GM19351 (cell line): ENCODE measurements at regions not wholly inside any gene's neighbourhood (a gene's known extent, or its start where the extent isn't known, plus 50 kb on each side); places are given as distances from the start of the nearest gene placed in this dataset.
A peak's percentile ranks its signal among the peaks of the same experiment; 100 is the strongest.
"Not testable (repeated sequence)": the region's sequence is repeated elsewhere in the genome, so short reads cannot be mapped to it uniquely, and the experiment has no call there.

Source experiments
- ATAC-seq: cut with Tn5 transposase; IDR thresholded peaks from one replicate; pipeline ENCODE4 v1.9.1; 2021; ENCODE audit warnings: mild to moderate bottlenecking, moderate library complexity; ENCODE audit not compliant: unreplicated experiment

DNA sequence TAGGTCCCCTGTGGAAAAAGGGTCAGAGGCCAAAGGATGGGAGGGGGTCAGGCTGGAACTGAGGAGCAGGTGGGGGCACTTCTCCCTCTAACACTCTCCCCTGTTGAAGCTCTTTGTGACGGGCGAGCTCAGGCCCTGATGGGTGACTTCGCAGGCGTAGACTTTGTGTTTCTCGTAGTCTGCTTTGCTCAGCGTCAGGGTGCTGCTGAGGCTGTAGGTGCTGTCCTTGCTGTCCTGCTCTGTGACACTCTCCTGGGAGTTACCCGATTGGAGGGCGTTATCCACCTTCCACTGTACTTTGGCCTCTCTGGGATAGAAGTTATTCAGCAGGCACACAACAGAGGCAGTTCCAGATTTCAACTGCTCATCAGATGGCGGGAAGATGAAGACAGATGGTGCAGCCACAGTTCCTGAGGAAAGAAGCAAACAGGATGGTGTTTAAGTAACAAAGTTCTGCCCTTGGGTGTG lies 165.8 kb downstream of the RPIA start:
- ATAC-seq, result no peak

DNA sequence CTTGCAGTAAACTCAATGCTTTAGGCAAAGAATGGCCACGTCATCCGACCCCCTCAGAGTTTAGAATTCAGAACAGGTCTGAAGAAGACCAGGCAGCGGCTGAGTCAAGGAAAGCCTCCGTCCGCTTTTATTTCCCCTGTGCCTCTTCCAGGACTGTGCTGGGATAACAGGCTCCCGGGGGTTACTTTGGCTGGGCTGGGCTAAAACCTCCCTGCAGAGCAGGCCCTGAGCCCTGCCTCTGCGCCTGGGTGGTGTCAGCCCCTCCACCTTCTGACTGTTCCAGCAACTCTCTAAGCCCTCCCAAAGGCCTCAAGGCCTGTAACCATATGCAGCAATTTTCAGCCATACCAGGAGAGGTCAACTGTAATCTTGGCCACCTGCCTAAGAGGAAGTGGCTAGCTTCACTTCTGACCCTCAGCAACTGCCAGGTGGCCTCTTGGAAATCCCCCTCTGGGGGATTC lies 166.5 kb downstream of the RPIA start:
- ATAC-seq, result peak; percentile 29

DNA sequence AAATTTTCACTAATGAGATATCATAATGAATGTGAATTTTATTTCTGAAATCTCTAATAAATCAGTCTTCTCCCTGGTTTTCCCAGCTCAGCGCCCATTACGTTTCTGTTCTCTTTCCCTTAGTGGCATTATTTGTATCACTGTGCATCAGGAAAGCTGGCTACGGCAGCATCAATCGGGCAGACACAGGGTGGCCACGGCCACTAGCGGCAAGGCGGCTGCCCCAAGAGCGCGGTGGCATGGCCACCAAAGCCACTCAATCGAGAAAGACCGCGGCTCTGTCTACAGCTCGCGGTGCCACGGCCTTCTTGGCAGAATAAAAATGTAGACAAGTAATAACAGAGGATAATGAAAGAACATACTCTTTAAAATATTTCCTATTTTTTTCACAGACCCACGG lies 168.0 kb downstream of the RPIA start:
- no peak for ATAC-seq

DNA sequence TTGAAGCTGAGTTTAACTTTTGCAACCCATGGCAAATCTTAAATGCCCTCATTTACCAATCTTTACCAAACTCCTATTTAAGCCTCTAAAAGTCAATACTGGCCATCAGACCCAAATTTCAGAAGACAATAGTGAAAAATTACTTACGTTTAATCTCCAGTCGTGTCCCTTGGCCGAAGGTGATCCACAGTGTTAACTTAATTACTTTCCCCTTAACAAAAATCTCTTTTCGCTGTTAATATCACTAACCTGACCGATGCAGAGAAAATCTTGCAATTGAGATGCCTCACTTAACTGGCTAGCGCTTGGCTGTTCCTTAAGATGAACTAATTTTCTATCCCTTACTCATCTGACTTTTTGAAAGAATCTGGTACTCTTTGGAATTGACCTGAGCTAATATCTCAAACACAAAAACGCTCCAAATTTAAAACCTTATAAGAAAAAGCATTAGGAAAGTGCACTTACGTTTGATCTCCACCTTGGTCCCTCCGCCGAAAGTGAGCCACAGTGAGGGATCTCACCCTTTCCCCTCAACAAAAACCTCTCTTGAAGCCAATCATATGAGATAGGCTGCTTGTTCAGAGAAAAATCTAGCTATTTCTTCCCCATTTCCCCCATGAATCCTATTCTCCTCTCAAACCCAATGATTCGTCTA lies 169.1 kb downstream of the RPIA start:
- ATAC-seq, result no peak

DNA sequence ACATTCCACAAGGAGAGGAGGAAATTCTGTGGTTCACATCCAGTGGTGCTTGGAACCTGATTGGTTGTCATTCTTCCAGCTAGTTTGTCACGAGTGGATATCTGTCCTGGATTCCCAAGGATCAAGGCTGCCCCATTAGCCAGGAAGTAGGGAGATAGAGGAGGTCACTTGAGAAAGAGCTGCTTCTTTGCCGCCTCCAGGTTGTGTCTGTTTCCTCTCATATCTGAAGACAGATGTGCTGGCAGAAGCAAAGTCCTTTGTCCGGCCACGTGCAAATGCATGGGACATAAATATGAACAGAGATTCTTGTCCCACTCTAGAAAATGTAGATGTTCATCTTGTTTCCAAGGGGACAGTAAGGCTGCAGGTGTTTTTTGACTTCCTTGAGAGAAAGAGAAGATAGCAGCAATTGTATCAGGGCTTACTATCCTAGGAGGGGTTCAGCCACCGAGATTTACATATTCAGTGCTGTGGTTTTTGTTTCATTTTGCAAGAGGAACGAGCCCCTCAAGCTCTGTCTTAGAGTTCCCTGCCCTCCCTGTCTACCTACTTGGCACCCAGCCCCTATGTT lies 174.4 kb downstream of the RPIA start:
- peak; percentile 74 for ATAC-seq

DNA sequence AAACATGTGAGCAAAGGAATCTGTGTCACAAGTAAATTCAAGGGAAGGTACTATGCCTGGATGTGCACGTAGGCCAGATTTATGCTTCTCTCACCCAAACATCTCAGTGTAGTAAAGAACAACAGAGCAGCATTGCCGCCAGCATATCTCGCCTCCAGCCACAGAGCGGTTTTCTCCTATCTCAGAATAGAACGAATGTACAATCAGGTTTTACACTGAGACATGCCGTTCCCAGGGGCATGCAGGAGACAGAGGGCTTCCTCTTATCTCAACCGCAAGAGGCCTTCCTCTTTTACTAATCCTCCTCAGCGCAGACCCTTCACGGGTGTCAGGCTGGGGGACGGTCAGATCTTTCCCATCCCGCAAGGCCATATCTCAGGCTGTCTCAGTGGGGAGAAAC lies 175.3 kb downstream of the RPIA start:
- ATAC-seq, result no peak

DNA sequence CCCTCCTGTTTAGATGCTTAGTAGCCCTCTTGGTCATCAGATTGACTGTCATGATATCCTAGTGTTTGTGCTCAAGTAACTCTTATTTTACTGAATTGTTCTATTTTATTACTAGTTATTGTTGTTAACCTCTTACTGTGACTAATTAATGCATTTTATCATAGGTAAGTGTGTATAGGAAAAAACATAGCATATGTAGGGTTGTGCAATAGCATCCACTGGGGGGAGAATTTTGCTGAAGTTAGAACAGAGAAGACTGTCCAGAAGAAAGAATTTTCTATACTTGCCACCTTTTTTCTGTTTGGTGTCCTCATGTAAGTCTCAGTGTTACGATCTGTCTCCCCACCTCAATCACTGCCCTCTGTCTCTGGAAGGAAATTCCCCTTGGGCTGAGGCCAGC lies 177.4 kb downstream of the RPIA start:
- no peak for ATAC-seq

DNA sequence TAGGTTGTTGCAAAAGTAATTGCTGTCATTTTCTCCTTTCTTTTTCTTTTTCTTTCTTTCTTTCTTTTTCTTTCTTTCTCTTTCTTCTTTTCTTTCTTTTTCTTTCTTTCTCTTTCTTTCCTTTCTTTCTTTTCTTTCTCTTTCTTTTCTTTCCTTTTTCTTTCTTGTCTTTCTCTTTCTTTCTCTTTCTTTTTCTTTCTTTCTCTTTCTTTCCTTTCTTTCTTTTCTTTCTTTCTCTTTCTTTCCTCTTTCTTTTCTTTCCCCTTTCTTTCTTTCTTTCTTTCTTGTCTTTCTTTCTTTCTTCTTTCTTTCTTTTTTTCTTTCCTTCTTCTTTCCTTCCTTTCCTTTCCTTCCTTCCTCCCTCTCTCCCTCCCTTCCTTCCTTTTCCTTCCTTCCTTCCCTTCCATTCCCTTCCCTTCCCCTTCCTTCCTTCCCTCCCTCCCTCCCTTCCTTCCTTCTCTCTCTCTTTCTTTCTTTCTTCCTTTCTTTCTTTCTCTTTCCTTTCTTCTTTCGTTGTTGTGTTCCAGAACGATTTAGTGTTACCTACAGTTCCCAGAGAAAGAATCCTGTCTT lies 178.9 kb downstream of the RPIA start:
- ATAC-seq, result no peak

DNA sequence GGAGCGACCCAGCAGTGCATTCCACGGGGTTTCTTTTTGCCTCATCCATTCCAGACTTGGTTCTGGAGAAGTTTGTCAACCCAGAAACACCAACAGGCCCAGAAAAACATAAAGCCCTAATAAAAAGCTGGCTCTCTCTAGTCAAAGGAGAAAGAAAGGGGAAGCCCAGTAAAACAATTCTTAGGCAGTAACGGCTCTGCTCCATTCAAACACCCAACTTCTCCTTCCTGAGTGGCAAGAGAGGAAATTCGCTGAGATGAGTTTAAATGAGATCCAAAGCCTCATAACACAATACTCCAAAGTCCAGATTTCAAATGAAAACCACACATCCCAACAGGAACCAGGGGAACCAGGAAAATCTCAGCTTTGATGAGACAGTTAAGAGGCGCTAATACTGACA lies 179.9 kb downstream of the RPIA start:
- ATAC-seq, result no peak

DNA sequence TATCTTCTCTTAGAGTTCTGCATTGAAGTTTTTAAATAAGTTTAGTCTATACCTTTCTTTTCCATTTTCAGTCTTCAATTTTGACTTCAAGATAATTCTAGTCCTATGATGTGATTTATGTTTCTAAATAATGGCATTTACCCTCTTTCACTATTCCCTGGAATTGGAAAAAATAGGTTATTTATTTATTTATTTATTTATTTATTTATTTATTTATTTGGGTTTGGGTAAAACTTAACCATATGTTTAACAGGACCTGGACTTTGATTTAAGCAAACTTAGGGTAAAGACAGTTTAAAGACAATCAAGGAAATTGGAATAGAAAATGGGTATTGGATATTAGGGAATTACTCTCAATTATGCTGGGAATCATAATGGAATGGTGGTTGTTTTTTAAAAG lies 182.1 kb downstream of the RPIA start:
- ATAC-seq, result no peak

DNA sequence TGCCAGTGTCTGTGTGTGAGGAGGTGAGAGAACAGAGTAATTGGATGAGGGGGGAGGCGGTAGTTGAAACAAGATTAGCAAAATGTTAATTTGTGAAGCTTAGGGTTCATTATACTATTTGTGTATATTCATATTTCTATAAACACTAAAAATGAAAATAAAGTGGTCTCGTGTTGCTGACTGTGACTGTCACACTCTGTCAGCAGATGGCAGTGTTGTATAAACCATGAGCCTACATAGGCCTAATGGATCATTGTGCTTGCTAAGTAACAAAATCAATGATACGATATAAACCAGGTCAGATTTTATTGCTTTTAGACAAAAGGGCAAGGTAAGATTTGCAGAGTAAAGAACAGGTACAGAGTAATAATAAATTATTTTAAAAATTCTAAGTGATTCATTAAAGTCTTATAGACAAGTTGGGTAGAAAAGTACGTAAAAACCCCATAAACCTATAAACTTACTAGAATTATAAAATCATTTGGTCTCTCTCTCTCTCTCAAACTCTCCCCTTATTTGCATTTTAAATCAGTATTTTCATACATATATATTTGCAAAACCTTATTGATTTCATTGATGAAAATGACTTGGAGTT lies 182.7 kb downstream of the RPIA start:
- peak; percentile 62 for ATAC-seq

DNA sequence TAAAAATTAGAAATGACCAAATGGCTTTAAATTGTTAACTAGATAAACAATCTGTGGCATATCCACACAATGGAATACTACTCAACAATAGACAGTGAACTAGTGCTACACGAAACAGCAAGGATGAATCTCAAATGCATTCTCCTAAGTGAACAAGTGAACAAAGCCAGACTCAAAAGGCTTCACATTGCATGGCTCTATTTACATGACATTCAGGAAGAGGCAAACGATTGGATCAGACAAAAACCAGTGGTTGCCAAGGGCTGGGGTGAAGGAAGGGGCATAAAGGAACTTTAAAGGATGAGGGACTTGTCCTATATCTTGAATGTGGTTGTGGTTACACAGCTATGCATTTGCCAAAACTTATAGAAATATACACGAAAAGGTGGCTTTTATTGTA lies 184.3 kb downstream of the RPIA start:
- no peak for ATAC-seq

DNA sequence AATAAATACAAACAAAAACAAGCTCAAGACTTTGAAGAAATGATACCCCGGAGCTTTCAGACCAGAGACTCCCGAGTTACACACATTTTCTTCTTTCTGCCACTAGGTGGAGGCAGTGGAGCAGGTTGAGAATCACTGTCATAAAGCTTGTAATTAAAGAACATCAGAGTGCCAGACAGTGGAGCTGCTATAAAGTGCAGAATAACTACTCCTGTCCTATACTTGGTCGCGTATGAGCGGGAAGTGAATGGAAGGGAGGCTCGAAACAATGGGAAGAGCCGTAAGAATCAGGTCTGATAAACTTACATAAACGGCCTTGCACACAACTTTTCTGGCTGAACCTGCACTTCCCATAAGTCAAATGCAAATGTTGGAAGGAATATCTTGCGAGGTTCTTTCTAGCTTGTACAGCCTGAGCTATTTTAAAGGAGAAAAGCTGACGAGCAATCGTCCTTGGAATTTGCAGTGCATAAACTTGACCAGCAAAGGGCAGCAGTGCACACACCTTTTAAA lies 189.0 kb downstream of the RPIA start:
- ATAC-seq, result peak; percentile 48

DNA sequence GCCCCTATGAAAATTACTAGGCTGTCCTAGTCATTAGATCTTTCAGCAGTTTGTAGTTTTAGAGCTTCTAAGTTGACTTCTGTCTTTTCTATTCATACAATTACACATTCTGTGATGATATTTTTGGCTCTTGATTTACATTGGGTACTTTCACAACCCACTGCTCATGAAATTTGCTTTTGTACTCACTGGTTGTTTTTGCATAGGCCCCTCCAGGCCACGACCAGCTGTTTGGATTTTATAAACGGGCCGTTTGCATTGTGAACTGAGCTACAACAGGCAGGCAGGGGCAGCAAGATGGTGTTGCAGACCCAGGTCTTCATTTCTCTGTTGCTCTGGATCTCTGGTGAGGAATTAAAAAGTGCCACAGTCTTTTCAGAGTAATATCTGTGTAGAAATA lies 193.8 kb downstream of the RPIA start:
- ATAC-seq, result peak; percentile 67

DNA sequence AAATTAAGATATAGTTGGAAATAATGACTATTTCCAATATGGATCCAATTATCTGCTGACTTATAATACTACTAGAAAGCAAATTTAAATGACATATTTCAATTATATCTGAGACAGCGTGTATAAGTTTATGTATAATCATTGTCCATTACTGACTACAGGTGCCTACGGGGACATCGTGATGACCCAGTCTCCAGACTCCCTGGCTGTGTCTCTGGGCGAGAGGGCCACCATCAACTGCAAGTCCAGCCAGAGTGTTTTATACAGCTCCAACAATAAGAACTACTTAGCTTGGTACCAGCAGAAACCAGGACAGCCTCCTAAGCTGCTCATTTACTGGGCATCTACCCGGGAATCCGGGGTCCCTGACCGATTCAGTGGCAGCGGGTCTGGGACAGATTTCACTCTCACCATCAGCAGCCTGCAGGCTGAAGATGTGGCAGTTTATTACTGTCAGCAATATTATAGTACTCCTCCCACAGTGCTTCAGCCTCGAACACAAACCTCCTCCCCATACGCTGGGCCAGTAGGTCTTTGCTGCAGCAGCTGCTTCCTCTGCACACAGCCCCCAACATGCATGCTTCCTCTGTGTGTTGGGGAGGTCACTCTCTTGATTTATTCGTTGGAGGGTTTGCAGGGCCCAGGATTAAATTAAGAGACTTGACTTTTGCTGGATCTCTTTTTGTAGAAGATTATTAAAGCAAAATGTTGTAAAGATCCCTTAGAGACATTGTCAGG lies 194.4 kb downstream of the RPIA start:
- peak; percentile 62 for ATAC-seq

DNA sequence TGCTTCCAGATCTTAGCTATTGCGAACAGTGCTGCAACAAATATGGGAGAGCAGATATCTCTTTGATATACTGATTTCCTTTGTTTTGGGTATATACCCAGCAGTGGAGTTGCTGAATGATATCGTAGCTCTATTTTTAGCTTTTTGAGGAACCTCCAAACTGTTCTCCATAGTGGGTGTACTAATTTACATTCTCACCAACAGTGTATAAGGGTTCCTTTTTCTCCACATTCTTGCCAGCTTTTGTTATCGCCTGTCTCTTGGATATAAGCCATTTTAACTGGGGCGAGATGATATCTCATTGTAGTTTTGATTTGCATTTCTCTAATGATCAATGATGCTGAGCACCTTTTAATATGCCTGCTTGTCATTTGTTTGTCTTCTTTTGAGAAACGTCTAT lies 196.0 kb downstream of the RPIA start:
- not testable (repeated sequence) for ATAC-seq

DNA sequence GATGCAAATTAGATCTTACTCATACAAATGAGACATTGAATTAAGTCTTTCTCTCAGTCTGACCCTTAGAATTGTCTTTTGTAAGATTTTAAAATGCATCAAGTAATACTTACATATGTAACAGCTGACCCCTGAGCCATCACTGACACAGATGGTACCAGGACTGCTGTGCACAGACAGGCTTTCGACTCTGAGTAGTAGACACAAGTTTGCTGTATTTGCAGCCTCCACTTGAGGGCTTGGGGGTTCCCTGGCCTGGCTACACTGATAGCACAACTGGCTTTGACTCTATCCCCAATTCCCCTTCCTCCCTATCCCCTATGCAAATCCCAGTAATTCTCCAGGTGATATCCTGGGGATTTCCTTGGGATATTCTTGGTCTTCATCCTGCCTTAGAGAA lies 200.7 kb downstream of the RPIA start:
- no peak for ATAC-seq

DNA sequence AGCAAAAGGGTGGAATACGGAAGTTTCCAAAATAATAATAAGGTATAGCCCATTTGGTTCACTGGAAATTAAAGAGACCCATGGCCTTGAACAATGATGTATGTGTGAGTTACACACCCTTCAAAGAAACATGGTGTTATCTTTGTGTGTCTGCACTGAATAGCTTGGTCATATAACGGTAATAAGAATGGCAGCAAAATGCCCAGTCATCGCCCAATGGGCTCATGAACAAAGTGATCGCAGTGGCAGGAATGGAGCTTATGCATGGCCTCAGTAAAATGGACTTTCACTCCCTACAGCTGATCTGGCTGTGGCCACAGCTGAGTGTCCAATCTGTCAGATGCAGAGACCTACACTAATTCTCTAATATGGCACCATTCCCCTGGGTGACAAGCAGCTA lies 201.3 kb downstream of the RPIA start:
- ATAC-seq, result no peak

DNA sequence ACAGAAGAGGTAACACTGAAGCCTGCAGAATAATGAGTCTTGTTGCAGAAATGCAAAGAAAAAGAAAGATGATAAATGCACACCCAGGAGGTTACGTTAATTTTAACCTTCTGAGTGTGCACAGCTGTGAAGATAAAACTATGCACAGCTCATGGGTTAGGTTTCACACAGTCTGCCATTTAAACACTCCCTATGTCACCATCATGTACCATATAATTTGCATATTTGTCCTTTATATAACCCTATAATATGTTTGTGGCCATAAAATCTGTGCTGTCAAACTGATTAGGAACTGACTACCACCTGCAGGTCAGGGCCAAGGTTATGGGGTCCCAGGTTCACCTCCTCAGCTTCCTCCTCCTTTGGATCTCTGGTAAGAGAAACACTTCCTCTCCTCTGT lies 205.5 kb downstream of the RPIA start:
- no peak for ATAC-seq

DNA sequence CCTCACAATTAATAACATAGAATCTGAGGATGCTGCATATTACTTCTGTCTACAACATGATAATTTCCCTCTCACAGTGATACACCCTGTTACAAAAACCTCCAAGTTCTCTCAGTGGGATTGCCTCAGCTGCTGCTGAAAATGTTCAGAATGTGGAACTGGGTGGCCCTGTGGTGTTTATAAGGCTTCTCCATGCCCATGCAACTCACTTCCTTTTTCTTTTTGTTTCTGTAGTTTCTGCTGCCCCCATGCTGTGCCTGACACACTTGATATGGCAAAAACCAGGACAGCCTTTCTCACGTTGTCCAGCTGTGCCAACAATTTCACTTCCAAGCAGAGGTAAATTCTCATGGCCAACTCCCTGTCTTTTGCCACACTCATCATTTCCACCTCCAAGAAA lies 206.2 kb downstream of the RPIA start:
- ATAC-seq, result no peak

DNA sequence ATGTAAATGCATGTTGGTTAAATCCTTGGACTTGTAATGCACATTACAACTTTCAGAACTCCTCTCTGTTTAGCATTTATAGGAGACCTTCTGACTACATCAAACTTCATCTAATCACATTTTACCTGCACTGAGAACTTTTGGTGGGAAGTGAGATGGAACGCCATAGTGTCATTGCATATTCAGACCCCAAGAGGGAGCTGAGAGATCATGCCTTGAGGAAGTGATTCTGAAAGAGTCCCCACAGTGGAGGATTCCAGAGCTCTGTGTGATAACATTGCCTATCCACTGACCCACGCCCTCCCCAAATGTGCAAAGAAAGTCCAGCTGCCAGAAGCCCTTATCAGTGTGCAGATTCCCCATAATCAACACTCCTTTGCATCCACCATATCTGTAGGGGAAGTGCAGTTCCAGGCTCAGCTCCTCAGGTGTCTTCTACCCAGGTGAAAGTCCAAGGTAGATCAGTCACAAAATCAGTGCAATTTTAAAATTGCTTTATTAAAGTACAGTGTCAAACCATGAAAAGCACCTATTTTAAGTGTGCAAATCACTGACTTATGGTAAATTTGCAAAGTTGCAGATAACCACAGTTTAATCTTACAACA lies 212.4 kb downstream of the RPIA start:
- ATAC-seq, result peak; percentile 75
